Upper lobe of left lung (tissue), 4 donors: ENCODE measurements at regions not wholly inside any gene's neighbourhood (a gene's known extent, or its start where the extent isn't known, plus 50 kb on each side); places are given as distances from the start of the nearest gene placed in this dataset.

Experiments
- POLR2AphosphoS5 ChIP-seq, 2 donors: sonication (generic); formaldehyde crosslinking; IDR thresholded peaks; one replicate each; pipeline ENCODE4 v1.5.1; 2017; ENCODE audit warnings: antibody characterized with exemption in 2 of 2
- TF ChIP-seq, protein P1 (sequence below), 6 experiments: fragments of 450-650 bp in 4 of 6; fragments of 200-600 bp in 2 of 6; sonication (generic) in 2 of 6; IDR thresholded peaks; one replicate each; pipeline ENCODE4 v1.5.1; 2016 to 2019; ENCODE audit warnings: antibody characterized with exemption in 6 of 6

DNA sequence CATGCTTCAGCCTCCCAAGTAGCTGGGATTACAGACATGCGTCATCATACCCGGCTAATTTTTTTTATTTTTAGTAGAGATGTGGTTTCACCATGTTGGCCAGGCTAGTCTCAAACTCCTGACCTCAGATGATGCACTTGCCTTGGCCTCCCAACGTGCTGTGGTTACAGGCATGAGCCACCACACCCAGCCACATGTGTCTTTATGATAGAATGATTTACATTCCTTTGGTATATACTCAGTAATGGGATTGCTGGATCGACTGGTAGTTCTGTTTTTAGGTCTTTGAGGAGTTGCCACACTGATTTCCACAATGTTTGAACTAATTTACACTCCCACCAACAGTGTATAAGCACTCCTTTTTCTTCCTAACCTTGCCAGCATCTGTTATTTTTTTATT lies 276.2 kb downstream of the METTL15 start:
- TF ChIP-seq, protein P1, sequence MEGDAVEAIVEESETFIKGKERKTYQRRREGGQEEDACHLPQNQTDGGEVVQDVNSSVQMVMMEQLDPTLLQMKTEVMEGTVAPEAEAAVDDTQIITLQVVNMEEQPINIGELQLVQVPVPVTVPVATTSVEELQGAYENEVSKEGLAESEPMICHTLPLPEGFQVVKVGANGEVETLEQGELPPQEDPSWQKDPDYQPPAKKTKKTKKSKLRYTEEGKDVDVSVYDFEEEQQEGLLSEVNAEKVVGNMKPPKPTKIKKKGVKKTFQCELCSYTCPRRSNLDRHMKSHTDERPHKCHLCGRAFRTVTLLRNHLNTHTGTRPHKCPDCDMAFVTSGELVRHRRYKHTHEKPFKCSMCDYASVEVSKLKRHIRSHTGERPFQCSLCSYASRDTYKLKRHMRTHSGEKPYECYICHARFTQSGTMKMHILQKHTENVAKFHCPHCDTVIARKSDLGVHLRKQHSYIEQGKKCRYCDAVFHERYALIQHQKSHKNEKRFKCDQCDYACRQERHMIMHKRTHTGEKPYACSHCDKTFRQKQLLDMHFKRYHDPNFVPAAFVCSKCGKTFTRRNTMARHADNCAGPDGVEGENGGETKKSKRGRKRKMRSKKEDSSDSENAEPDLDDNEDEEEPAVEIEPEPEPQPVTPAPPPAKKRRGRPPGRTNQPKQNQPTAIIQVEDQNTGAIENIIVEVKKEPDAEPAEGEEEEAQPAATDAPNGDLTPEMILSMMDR (IDR thresholded peaks at IDR 0.05) = no peak
- no peak for TF ChIP-seq POLR2AphosphoS5 (IDR thresholded peaks at IDR 0.05)
